ENCODE measurements at regions not wholly inside any gene's neighbourhood (a gene's known extent, or its start where the extent isn't known, plus 50 kb on each side); places are given as distances from the start of the nearest gene placed in this dataset.
A peak's percentile ranks its signal among the peaks of the same experiment; 100 is the strongest.

DNA sequence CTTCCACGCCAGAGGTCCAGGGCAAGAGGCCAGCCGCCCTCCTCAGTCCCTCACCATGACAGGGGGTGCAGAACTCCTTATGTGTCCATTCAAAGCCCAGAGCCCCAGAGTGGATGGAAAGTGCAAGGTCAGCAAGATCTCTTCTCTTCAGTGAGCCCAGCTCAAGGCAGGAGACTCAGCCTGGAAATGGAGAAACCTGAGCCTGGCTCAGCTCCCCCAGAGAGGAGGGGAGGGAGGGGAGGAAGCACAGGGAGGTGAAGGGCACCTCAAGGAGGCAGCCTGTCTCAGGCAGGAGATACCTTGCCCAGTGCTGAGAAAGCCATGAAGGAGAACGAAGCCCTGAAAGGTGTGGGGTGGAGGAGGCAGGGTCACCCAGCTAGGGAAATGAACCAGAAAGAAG, 121.8 kb upstream of the PJA1 start:
- no peaks in the 10 kb centered on the region for H3K36me3 ChIP-seq
- no peak for TF ChIP-seq POLR2A (IDR thresholded peaks at IDR 0.05)
- TF ChIP-seq EP300 (IDR thresholded peaks at IDR 0.05): no peak
- TF ChIP-seq, protein P1, sequence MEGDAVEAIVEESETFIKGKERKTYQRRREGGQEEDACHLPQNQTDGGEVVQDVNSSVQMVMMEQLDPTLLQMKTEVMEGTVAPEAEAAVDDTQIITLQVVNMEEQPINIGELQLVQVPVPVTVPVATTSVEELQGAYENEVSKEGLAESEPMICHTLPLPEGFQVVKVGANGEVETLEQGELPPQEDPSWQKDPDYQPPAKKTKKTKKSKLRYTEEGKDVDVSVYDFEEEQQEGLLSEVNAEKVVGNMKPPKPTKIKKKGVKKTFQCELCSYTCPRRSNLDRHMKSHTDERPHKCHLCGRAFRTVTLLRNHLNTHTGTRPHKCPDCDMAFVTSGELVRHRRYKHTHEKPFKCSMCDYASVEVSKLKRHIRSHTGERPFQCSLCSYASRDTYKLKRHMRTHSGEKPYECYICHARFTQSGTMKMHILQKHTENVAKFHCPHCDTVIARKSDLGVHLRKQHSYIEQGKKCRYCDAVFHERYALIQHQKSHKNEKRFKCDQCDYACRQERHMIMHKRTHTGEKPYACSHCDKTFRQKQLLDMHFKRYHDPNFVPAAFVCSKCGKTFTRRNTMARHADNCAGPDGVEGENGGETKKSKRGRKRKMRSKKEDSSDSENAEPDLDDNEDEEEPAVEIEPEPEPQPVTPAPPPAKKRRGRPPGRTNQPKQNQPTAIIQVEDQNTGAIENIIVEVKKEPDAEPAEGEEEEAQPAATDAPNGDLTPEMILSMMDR (IDR thresholded peaks at IDR 0.05): no peak
- no peak for TF ChIP-seq POLR2AphosphoS5 (IDR thresholded peaks at IDR 0.05)
- WGBS, 2 donors (ENCODE audit: low coverage in 1 of 2): 71% methylated on average over 1 of the region's 3 CpGs; no CpG with 5 or more reads in 1 of the 2 donors
- H3K9me3 ChIP-seq: no peaks in the 10 kb centered on the region
- H3K4me1 ChIP-seq: peaks cover 0 to 23% (median 9%) of the 10 kb centered on the region in 3 donors
- H3K27ac ChIP-seq: no peak overlapping the region
- H3K27me3 ChIP-seq: no peaks in the 10 kb centered on the region
- H3K4me3 ChIP-seq: no peak overlapping the region
- no peak for ATAC-seq

DNA sequence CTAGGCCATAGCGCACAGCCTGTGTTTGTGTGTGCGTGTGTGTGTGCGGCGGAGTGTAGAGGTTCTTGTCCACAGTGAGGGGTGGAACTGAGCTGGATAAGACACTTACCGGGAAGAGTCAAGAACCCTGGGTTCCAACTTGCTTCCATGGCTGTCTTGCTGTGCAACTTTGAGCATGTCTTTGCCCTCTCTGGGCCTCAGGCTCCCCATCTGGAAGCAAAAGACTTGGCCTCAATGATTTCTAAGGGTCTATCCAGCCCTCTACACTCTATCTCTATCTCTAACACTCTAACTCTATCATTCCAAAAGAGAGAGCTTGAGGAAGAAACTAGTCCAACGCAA, 121.3 kb upstream of the PJA1 start:
- WGBS, 2 donors (ENCODE audit: low coverage in 1 of 2): 80% methylated on average over 6 of the region's 6 CpGs; no CpG with 5 or more reads in 1 of the 2 donors
- Histone ChIP-seq H3K27ac (no peak overlapping the region), H3K4me3 (no peak overlapping the region), H3K9me3 (no peaks in the 10 kb centered on the region), H3K4me1 (peaks cover 0 to 28% (median 10%) of the 10 kb centered on the region in 3 donors), H3K27me3 (no peaks in the 10 kb centered on the region), H3K36me3 (no peaks in the 10 kb centered on the region)
- no peak for ATAC-seq
- TF ChIP-seq, protein P1 (IDR thresholded peaks at IDR 0.05): no peak
- TF ChIP-seq POLR2AphosphoS5 (IDR thresholded peaks at IDR 0.05): no peak
- no peak for TF ChIP-seq EP300 (IDR thresholded peaks at IDR 0.05)
- no peak for TF ChIP-seq POLR2A (IDR thresholded peaks at IDR 0.05)

DNA sequence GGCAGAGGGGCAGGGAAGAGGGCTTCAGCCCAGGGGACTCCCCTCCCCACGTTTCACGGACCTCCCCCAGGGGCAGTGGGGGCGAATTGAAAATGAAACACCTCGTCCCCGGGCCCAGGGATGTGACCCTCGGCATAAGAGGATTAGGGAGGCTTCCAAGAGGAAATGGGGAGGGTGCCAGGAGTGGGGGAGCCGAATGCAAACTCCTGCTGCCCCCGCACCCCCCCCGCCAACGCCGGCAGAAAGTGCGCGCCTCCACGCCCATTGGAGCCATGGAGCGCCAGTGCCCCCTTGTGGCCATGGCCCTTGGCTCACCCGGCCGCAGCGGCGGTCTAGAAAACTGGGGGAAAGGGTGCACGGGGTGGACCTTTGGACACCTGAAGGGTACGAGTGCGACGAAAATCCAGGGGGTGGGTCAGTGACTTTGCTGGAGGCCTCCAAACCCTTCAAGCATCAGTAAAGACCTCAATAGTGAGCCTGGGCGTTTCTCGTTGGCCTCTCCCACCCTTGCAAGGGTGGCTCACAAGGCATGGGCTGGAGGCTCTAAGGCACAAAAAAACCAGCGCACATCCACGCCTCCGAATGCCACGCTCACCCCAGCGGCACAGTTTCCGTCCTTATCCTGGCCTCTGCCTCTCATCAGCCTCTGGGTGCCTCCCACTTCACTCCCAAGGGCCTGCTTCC, 120.8 kb upstream of the PJA1 start:
- Histone ChIP-seq H3K27ac (peak overlapping the region; percentile 19 to 75 (median 59)), H3K4me1 (peaks cover 0 to 33% (median 15%) of the 10 kb centered on the region in 3 donors), H3K4me3 (peak overlapping the region; percentile 35 to 51), H3K9me3 (no peaks in the 10 kb centered on the region), H3K36me3 (no peaks in the 10 kb centered on the region), H3K27me3 (no peaks in the 10 kb centered on the region)
- TF ChIP-seq POLR2AphosphoS5 (IDR thresholded peaks at IDR 0.05): no peak
- TF ChIP-seq, protein P1 (IDR thresholded peaks at IDR 0.05): peak; percentile 78 to 99 (median 86)
- ATAC-seq: peak; percentile 76
- WGBS, 2 donors (ENCODE audit: low coverage in 1 of 2): 0 to 23% methylated on average over 4 to 10 of the region's 31 CpGs

DNA sequence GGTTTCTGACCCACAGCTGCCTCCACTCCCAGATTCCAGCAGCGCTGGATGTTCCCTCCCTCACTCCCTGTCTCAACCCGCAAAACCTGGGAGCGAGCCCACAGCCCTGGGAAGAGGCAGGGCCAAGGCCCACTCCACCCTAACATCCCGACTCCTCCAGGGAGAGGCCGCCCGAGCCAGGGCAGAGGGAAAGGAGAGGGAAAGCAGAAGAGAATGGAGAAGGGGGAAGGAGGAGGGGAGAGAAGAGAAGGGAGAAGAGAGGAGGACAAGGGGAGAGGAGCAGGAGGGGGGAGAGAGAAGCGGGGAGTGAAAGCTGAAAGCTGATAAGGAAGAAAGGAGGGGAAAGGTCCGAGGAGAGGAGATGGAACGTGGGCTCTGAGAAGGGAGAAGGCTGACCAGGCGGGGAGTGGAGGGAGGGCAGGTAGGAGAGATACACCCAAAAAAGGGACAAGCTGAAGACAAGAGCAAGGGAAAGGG, 120.2 kb upstream of the PJA1 start:
- no peaks in the 10 kb centered on the region for H3K27me3 ChIP-seq
- no peaks in the 10 kb centered on the region for H3K9me3 ChIP-seq
- H3K36me3 ChIP-seq: no peaks in the 10 kb centered on the region
- TF ChIP-seq POLR2AphosphoS5 (IDR thresholded peaks at IDR 0.05): no peak
- TF ChIP-seq, protein P1 (IDR thresholded peaks at IDR 0.05): no peak
- TF ChIP-seq EP300 (IDR thresholded peaks at IDR 0.05): no peak
- no peak for TF ChIP-seq POLR2A (IDR thresholded peaks at IDR 0.05)
- WGBS, 2 donors (ENCODE audit: low coverage in 1 of 2): 0% methylated on average over 1 of the region's 10 CpGs; no CpG with 5 or more reads in 1 of the 2 donors
- H3K4me3 ChIP-seq: peak overlapping the region; percentile 35 to 51
- peaks cover 0 to 39% (median 19%) of the 10 kb centered on the region in 3 donors for H3K4me1 ChIP-seq
- H3K27ac ChIP-seq: peak overlapping the region; percentile 19 to 75 (median 59)
- ATAC-seq: peak; percentile 78

DNA sequence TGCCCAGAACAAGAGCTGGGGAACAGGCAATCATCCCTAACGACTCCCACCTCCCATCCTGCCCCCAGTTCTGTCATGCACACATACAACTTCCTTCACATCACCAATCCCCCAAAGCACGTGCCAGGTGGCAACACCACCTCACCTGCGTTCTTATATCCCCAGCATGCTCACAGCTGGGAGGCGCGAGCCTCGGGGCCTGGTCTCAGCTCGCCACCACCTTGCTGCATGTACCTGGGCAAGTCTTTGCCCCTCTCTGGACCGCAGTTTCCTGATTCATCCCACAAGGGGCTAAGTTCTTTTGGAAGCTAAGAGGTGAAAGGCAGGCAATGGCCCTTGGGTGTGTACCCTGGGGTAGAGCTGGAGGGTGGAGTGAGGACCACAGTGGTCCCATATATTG, 119.2 kb upstream of the PJA1 start:
- H3K4me1 ChIP-seq: peaks cover 0 to 49% (median 19%) of the 10 kb centered on the region in 3 donors
- H3K4me3 ChIP-seq: no peak overlapping the region
- no peak for ATAC-seq
- H3K27ac ChIP-seq: peak overlapping the region in 2 of 4 donors; percentile 69 to 75
- no peak for TF ChIP-seq POLR2AphosphoS5 (IDR thresholded peaks at IDR 0.05)
- TF ChIP-seq POLR2A (IDR thresholded peaks at IDR 0.05): no peak
- TF ChIP-seq EP300 (IDR thresholded peaks at IDR 0.05): no peak
- TF ChIP-seq, protein P1 (IDR thresholded peaks at IDR 0.05): no peak
- H3K27me3 ChIP-seq: no peaks in the 10 kb centered on the region
- no CpG with 5 or more reads among the region's 8 CpGs for WGBS, 2 donors (ENCODE audit: low coverage in 1 of 2)
- no peaks in the 10 kb centered on the region for H3K9me3 ChIP-seq
- H3K36me3 ChIP-seq: no peaks in the 10 kb centered on the region

Measured in gastroesophageal sphincter (tissue), 4 donors.